ENCODE measurements at regions not wholly inside any gene's neighbourhood (a gene's known extent, or its start where the extent isn't known, plus 50 kb on each side); places are given as distances from the start of the nearest gene placed in this dataset.

DNA sequence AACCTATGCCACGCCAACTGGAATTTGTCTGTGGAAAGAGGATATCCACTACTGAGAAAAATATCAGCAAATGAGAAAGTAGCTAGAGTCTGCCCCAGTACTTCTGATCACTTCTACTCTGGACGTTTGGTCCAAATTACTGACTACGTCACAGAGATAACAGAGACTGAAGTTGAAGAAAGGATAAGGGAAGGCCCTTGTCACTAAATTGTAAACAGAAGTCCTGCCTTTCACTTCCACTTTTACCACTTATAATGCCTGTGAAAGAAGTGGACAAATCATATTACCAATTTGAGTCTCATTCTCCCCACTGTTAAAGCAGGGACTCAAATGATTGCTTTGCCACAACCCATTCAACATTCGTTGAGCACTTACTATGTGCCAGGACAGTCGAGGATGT, 173.9 kb upstream of the ERBB4 start:
- Histone ChIP-seq H3K9me3 (no peaks in the 10 kb centered on the region), H3K36me3 (replicated peaks in 1 of 2; ENCODE audit: insufficient read depth in 1 of 2, low read depth in 2 of 2) (no peaks in the 10 kb centered on the region), H3K27me3 (no peaks in the 10 kb centered on the region), H3K27ac (no peak overlapping the region), H3K4me1 (no peaks in the 10 kb centered on the region), H3K4me3 (no peak overlapping the region)
- 50 to 57% methylated on average over 5 of the region's 5 CpGs for WGBS, 2 donors
- TF ChIP-seq, protein P1, sequence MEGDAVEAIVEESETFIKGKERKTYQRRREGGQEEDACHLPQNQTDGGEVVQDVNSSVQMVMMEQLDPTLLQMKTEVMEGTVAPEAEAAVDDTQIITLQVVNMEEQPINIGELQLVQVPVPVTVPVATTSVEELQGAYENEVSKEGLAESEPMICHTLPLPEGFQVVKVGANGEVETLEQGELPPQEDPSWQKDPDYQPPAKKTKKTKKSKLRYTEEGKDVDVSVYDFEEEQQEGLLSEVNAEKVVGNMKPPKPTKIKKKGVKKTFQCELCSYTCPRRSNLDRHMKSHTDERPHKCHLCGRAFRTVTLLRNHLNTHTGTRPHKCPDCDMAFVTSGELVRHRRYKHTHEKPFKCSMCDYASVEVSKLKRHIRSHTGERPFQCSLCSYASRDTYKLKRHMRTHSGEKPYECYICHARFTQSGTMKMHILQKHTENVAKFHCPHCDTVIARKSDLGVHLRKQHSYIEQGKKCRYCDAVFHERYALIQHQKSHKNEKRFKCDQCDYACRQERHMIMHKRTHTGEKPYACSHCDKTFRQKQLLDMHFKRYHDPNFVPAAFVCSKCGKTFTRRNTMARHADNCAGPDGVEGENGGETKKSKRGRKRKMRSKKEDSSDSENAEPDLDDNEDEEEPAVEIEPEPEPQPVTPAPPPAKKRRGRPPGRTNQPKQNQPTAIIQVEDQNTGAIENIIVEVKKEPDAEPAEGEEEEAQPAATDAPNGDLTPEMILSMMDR (IDR thresholded peaks at IDR 0.05), result no peak
- no peak for TF ChIP-seq POLR2A (IDR thresholded peaks at IDR 0.05)
- intact Hi-C loops (cut with DNase I), result no loop called here
- ATAC-seq, result no peak
- DNase-seq, result no peak

DNA sequence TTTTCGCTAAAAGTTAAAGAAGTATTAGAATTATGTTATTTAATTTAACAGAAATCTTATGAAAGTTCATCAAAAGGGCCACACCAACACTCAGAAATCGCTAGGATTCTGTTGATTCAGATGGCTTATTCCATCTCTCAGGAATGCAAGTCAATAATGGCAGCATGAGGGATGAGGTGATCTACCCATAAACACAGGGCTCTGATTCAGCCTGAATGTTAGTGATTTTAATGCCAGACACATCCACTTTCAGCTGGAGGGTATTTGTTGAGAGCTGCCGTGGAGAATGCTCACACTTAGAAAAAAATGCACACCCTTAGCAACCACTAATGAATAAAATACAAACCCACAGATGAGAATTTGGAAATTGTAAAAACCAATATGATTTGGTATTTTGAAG, 173.3 kb upstream of the ERBB4 start:
- Histone ChIP-seq H3K4me3 (no peak overlapping the region), H3K27me3 (no peaks in the 10 kb centered on the region), H3K4me1 (no peaks in the 10 kb centered on the region), H3K36me3 (replicated peaks in 1 of 2; ENCODE audit: insufficient read depth in 1 of 2, low read depth in 2 of 2) (no peaks in the 10 kb centered on the region), H3K27ac (no peak overlapping the region), H3K9me3 (no peaks in the 10 kb centered on the region)
- intact Hi-C loops (cut with DNase I), result no loop called here
- 43 to 54% methylated on average over 3 of the region's 3 CpGs for WGBS, 2 donors
- TF ChIP-seq POLR2A (IDR thresholded peaks at IDR 0.05), result no peak
- TF ChIP-seq, protein P1 (IDR thresholded peaks at IDR 0.05), result no peak
- ATAC-seq (no peak), DNase-seq (no peak)

DNA sequence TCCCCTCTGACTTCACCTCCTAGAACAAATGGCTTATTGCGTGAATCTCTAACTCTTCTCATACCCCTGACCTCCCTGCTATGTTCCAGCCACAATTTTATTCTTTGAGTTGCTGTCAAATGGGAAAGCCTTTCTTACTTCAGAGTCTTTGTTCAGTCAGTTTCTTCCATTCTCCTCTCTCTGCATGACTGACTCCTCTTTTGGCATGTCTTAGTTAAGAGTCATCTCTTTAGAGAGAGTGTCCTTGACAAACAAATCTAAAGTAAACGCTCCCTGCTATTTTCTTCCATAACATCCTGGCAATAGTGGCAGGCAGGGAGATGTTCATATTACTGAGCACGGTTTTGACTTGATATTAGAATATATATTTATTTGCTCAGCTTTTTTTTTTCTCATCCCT, 170.7 kb upstream of the ERBB4 start:
- no peak for ATAC-seq
- TF ChIP-seq, protein P1 (IDR thresholded peaks at IDR 0.05), result no peak
- no peak for TF ChIP-seq POLR2A (IDR thresholded peaks at IDR 0.05)
- H3K36me3 ChIP-seq (replicated peaks in 1 of 2; ENCODE audit: insufficient read depth in 1 of 2, low read depth in 2 of 2), result no peaks in the 10 kb centered on the region
- intact Hi-C loops (cut with DNase I), result no loop called here
- no peak overlapping the region for H3K4me3 ChIP-seq
- no peaks in the 10 kb centered on the region for H3K9me3 ChIP-seq
- H3K4me1 ChIP-seq, result no peaks in the 10 kb centered on the region
- 52 to 54% methylated on average over 3 of the region's 3 CpGs for WGBS, 2 donors
- H3K27ac ChIP-seq, result no peak overlapping the region
- no peaks in the 10 kb centered on the region for H3K27me3 ChIP-seq
- DNase-seq, result no peak

DNA sequence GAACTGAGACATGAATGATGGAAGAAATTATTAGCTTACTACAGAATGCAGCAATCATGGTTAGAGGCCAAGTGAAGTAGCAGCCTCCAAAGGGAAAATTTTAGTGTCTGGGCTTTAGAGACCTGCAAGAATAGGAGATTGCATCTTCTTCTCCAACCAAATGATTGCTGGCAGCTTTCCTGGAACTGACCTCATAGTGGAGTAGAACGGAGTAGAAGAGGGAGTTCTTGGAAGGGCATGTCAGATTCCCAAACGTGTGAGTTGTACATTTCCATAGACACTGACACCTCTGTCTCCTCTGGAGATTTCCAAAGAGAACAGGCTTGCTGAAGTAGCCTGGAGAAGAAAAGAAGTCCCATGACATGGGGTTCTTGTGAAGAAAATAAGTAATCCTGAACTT, 169.8 kb upstream of the ERBB4 start:
- Histone ChIP-seq H3K27me3 (no peaks in the 10 kb centered on the region), H3K36me3 (replicated peaks in 1 of 2; ENCODE audit: insufficient read depth in 1 of 2, low read depth in 2 of 2) (no peaks in the 10 kb centered on the region), H3K4me1 (no peaks in the 10 kb centered on the region), H3K27ac (no peak overlapping the region), H3K4me3 (no peak overlapping the region), H3K9me3 (no peaks in the 10 kb centered on the region)
- DNase-seq (no peak), ATAC-seq (no peak)
- 47 to 60% methylated on average over 2 of the region's 2 CpGs for WGBS, 2 donors
- intact Hi-C loops (cut with DNase I), result no loop called here
- TF ChIP-seq POLR2A (IDR thresholded peaks at IDR 0.05), result no peak
- TF ChIP-seq, protein P1 (IDR thresholded peaks at IDR 0.05), result no peak

DNA sequence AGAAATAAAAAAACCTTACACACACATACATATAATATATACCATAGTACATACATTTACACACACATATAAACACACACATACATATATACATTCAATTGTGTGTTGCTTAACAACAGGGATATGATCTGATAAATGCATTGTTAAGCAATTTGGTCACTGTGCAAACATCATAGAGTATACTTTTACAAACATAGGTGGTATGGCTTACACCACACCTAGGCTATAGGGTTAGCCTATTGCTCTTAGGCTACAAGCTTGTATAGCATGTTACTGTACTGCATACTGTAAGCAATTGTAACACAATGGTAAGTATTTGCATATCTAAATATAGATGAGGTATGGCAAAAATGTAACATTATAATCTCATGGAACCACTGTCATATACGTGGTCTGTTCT, 156.8 kb upstream of the ERBB4 start:
- TF ChIP-seq POLR2A (IDR thresholded peaks at IDR 0.05), result no peak
- TF ChIP-seq, protein P1 (IDR thresholded peaks at IDR 0.05), result no peak
- no peaks in the 10 kb centered on the region for H3K27me3 ChIP-seq
- DNase-seq, result no peak
- no peak for ATAC-seq
- no peak overlapping the region for H3K4me3 ChIP-seq
- H3K27ac ChIP-seq, result no peak overlapping the region
- H3K4me1 ChIP-seq, result no peaks in the 10 kb centered on the region
- WGBS, 2 donors, result 73 to 89% methylated on average over 1 of the region's 1 CpG
- no peaks in the 10 kb centered on the region for H3K36me3 ChIP-seq (replicated peaks in 1 of 2; ENCODE audit: insufficient read depth in 1 of 2, low read depth in 2 of 2)
- intact Hi-C loops (cut with DNase I), result no loop called here
- no peaks in the 10 kb centered on the region for H3K9me3 ChIP-seq
